Mesenteric fat pad (tissue), 1 donor: ENCODE measurements at regions not wholly inside any gene's neighbourhood (a gene's known extent, or its start where the extent isn't known, plus 50 kb on each side); places are given as distances from the start of the nearest gene placed in this dataset.

ENCODE experiments used
- DNase-seq: peaks from one replicate; pipeline ENCODE4 v3.0.0-alpha.2; 2020; ENCODE audit warnings: low spot score
- donor health status: DM: yes; HTN: yes; CAD: no.

GRCh38 chr3:1677576-1678156 is 421.0 kb upstream of the CNTN4 start:
- no peak for DNase-seq

GRCh38 chr3:1692428-1692827 is 406.2 kb upstream of the CNTN4 start:
- no peak for DNase-seq

GRCh38 chr3:1693145-1693544 is 405.5 kb upstream of the CNTN4 start:
- DNase-seq, result no peak

GRCh38 chr3:1696669-1697275 is 401.9 kb upstream of the CNTN4 start:
- DNase-seq, result no peak

- no peak for DNase-seq
Observed at GRCh38 chr3:1699361-1699920, 399.2 kb upstream of the CNTN4 start.

GRCh38 chr3:1700650-1701049 is 398.0 kb upstream of the CNTN4 start:
- DNase-seq, result no peak

GRCh38 chr3:1703169-1703568 is 395.5 kb upstream of the CNTN4 start:
- DNase-seq, result no peak

- DNase-seq, result no peak
Observed at GRCh38 chr3:1710663-1711062, 388.0 kb upstream of the CNTN4 start.

GRCh38 chr3:1717524-1717923 is 381.1 kb upstream of the CNTN4 start:
- no peak for DNase-seq

- no peak for DNase-seq
Observed at GRCh38 chr3:1723726-1724125, 374.9 kb upstream of the CNTN4 start.

- no peak for DNase-seq
Observed at GRCh38 chr3:1726741-1727140, 371.9 kb upstream of the CNTN4 start.

GRCh38 chr3:1727242-1727641 is 371.4 kb upstream of the CNTN4 start:
- DNase-seq, result no peak

GRCh38 chr3:1728510-1728909 is 370.2 kb upstream of the CNTN4 start:
- no peak for DNase-seq

GRCh38 chr3:1734494-1735122 is 364.1 kb upstream of the CNTN4 start:
- no peak for DNase-seq

- no peak for DNase-seq
Observed at GRCh38 chr3:1752205-1752604, 346.5 kb upstream of the CNTN4 start.

GRCh38 chr3:1766384-1766783 is 332.3 kb upstream of the CNTN4 start:
- DNase-seq, result no peak

- DNase-seq, result no peak
Observed at GRCh38 chr3:1773679-1774078, 325.0 kb upstream of the CNTN4 start.

- no peak for DNase-seq
Observed at GRCh38 chr3:1774597-1774996, 324.1 kb upstream of the CNTN4 start.

- no peak for DNase-seq
Observed at GRCh38 chr3:1775321-1775720, 323.3 kb upstream of the CNTN4 start.

- no peak for DNase-seq
Observed at GRCh38 chr3:1783995-1784394, 314.7 kb upstream of the CNTN4 start.

- no peak for DNase-seq
Observed at GRCh38 chr3:1787094-1787493, 311.6 kb upstream of the CNTN4 start.

- no peak for DNase-seq
Observed at GRCh38 chr3:1792466-1792865, 306.2 kb upstream of the CNTN4 start.
